ENCODE measurements at regions not wholly inside any gene's neighbourhood (a gene's known extent, or its start where the extent isn't known, plus 50 kb on each side); places are given as distances from the start of the nearest gene placed in this dataset.
A peak's percentile ranks its signal among the peaks of the same experiment; 100 is the strongest.

- DNase-seq, result no peak
Observed at GRCh38 chr14:87879389-87879788, 113.6 kb downstream of the GALC start.

- DNase-seq, result no peak
Observed at GRCh38 chr14:87878959-87879358, 114.0 kb downstream of the GALC start.

GRCh38 chr14:87877877-87878276 is 115.1 kb downstream of the GALC start:
- DNase-seq, result no peak

GRCh38 chr14:87874676-87875075 is 118.3 kb downstream of the GALC start:
- DNase-seq, result no peak

- DNase-seq, result no peak
Observed at GRCh38 chr14:87873741-87874140, 119.2 kb downstream of the GALC start.

- peak; percentile 71 for DNase-seq
Observed at GRCh38 chr14:87869619-87870583, 123.1 kb downstream of the GALC start.

GRCh38 chr14:87868920-87869319 is 124.1 kb downstream of the GALC start:
- no peak for DNase-seq

GRCh38 chr14:87866116-87866515 is 126.9 kb downstream of the GALC start:
- no peak for DNase-seq

- DNase-seq, result no peak
Observed at GRCh38 chr14:87864356-87865270, 128.4 kb downstream of the GALC start.

GRCh38 chr14:87863047-87863446 is 129.9 kb downstream of the GALC start:
- no peak for DNase-seq

- no peak for DNase-seq
Observed at GRCh38 chr14:87852107-87852506, 140.9 kb downstream of the GALC start.

- no peak for DNase-seq
Observed at GRCh38 chr14:87851190-87851589, 141.8 kb downstream of the GALC start.

GRCh38 chr14:87847216-87847755 is 145.7 kb downstream of the GALC start:
- no peak for DNase-seq

- DNase-seq, result no peak
Observed at GRCh38 chr14:87840906-87841305, 152.1 kb downstream of the GALC start.

GRCh38 chr14:87838931-87839330 is 154.1 kb downstream of the GALC start:
- DNase-seq, result no peak

GRCh38 chr14:87837296-87837695 is 155.7 kb downstream of the GALC start:
- no peak for DNase-seq

GRCh38 chr14:87834594-87834993 is 158.4 kb downstream of the GALC start:
- no peak for DNase-seq

GRCh38 chr14:87833026-87833425 is 160.0 kb downstream of the GALC start:
- DNase-seq, result no peak

- no peak for DNase-seq
Observed at GRCh38 chr14:87830443-87831096, 162.4 kb downstream of the GALC start.

GRCh38 chr14:87829543-87829942 is 163.4 kb downstream of the GALC start:
- DNase-seq, result no peak

GRCh38 chr14:87824266-87824665 is 168.7 kb downstream of the GALC start:
- no peak for DNase-seq

- DNase-seq, result no peak
Observed at GRCh38 chr14:87816416-87816815, 176.6 kb downstream of the GALC start.

GRCh38 chr14:87815121-87815520 is 177.9 kb downstream of the GALC start:
- DNase-seq, result no peak
